CD14-positive monocyte (primary cell): ENCODE measurements at regions not wholly inside any gene's neighbourhood (a gene's known extent, or its start where the extent isn't known, plus 50 kb on each side); places are given as distances from the start of the nearest gene placed in this dataset.

Source experiments
- DNase-seq, 3 donors: peaks; one replicate each; pipeline ENCODE4 v3.0.0-alpha.2; 2011 to 2022
- H2AFZ ChIP-seq: 2 replicates; pipeline ENCODE4 v1.6.0; 2012; ENCODE audit warnings: mild to moderate bottlenecking, low read depth, low read length, inconsistent platforms; ENCODE audit not compliant: insufficient read depth, poor library complexity, severe bottlenecking
- H3K27ac ChIP-seq, 2 donors: 1 replicate in 1 of 2; 2 replicates in 1 of 2; pipeline ENCODE4 v1.5.1; 2012 to 2013; ENCODE audit warnings: low read length in 2 of 2, control low read depth in 1 of 2, inconsistent platforms in 1 of 2, low read depth in 1 of 2, mild to moderate bottlenecking in 1 of 2
- H3K27me3 ChIP-seq, 2 donors: one replicate each; pipeline versions ENCODE4 v1.6.0 to v1.6.1; 2011 to 2013; ENCODE audit warnings: low read length in 2 of 2; ENCODE audit not compliant: control insufficient read depth in 2 of 2, insufficient read depth in 2 of 2
- H3K36me3 ChIP-seq, 2 donors: replicated peaks in 1 of 2; 1 replicate in 1 of 2; 2 replicates in 1 of 2; pipeline versions ENCODE4 v1.5.1 to v1.6.1; 2012 to 2013; ENCODE audit warnings: low read length in 2 of 2, control low read depth in 1 of 2, inconsistent platforms in 1 of 2, mild to moderate bottlenecking in 1 of 2; ENCODE audit not compliant: insufficient read depth in 2 of 2, control insufficient read depth in 1 of 2
- H3K4me1 ChIP-seq, 2 donors: 1 replicate in 1 of 2; 2 replicates in 1 of 2; pipeline versions ENCODE4 v1.5.1 to v1.6.1; 2012 to 2013; ENCODE audit warnings: low read length in 2 of 2, control low read depth in 1 of 2, inconsistent platforms in 1 of 2, mild to moderate bottlenecking in 1 of 2, moderate library complexity in 1 of 2; ENCODE audit not compliant: insufficient read depth in 2 of 2, control insufficient read depth in 1 of 2
- H3K4me2 ChIP-seq: replicated peaks from 2 replicates; pipeline ENCODE3; 2012; ENCODE audit warnings: low read length, moderate library complexity, mild to moderate bottlenecking; ENCODE audit not compliant: poor library complexity, severe bottlenecking; ENCODE audit errors: extremely low read depth
- H3K4me3 ChIP-seq, 3 experiments: fragments of 200-600 bp in 1 of 3; sonication (generic) in 1 of 3; replicated peaks in 1 of 3; 1 replicate in 2 of 3; 2 replicates in 1 of 3; pipeline ENCODE4 v1.5.1; 2011 to 2013; ENCODE audit warnings: low read length in 3 of 3, mild to moderate bottlenecking in 3 of 3, control low read depth in 2 of 3, low read depth in 2 of 3, inconsistent platforms in 1 of 3, moderate library complexity in 1 of 3
- H3K79me2 ChIP-seq: 2 replicates; pipeline ENCODE4 v1.6.0; 2012; ENCODE audit warnings: mild to moderate bottlenecking, control low read depth, inconsistent platforms, low read length, moderate library complexity; ENCODE audit not compliant: insufficient read depth
- H3K9ac ChIP-seq: 2 replicates; pipeline ENCODE4 v1.6.0; 2017; ENCODE audit warnings: low read length, mild to moderate bottlenecking; ENCODE audit not compliant: insufficient read depth, poor library complexity, severe bottlenecking
- H3K9me3 ChIP-seq, 2 donors: replicated peaks in 1 of 2; 1 replicate in 1 of 2; 2 replicates in 1 of 2; pipeline versions ENCODE4 v1.5.1 to v1.6.1; 2012 to 2013; ENCODE audit warnings: low read length in 2 of 2, control low read depth in 1 of 2; ENCODE audit not compliant: control insufficient read depth in 1 of 2, insufficient read depth in 1 of 2
- H4K20me1 ChIP-seq: 2 replicates; pipeline ENCODE4 v1.6.0; 2012; ENCODE audit warnings: mild to moderate bottlenecking, low read length, control low read depth, moderate library complexity; ENCODE audit not compliant: insufficient read depth
- H3K27ac Mint-ChIP-seq, 7 donors: one replicate each; pipeline ENCODE4 v1.8.0; 2020; ENCODE audit warnings: mild to moderate bottlenecking in 7 of 7, mixed read lengths in 7 of 7, moderate library complexity in 6 of 7, inconsistent platforms in 2 of 7
- H3K27me3 Mint-ChIP-seq, 3 donors: one replicate each; pipeline ENCODE4 v1.8.0; 2021 to 2022; ENCODE audit warnings: low read depth in 3 of 3, mild to moderate bottlenecking in 3 of 3, mixed read lengths in 3 of 3, moderate library complexity in 3 of 3, inconsistent platforms in 1 of 3
- H3K36me3 Mint-ChIP-seq, 2 donors: one replicate each; pipeline ENCODE4 v1.8.0; 2020; ENCODE audit warnings: mixed read lengths in 2 of 2, inconsistent platforms in 1 of 2, mild to moderate bottlenecking in 1 of 2
- H3K4me1 Mint-ChIP-seq: one replicate; pipeline ENCODE4 v1.8.0; 2020; ENCODE audit warnings: mild to moderate bottlenecking, mixed read lengths
- H3K4me3 Mint-ChIP-seq, 2 donors: one replicate each; pipeline ENCODE4 v1.8.0; 2020; ENCODE audit warnings: mild to moderate bottlenecking in 2 of 2, mixed read lengths in 2 of 2, moderate library complexity in 1 of 2
- H3K9me3 Mint-ChIP-seq, 7 donors: one replicate each; pipeline ENCODE4 v1.8.0; 2020 to 2022; ENCODE audit warnings: mixed read lengths in 7 of 7, mild to moderate bottlenecking in 6 of 7, moderate library complexity in 6 of 7, inconsistent platforms in 2 of 7
- WGBS: methylation state at CpG from one replicate; pipeline ENCODE4 v1.1.5; 2013; ENCODE audit warnings: missing lambda C conversion rate; ENCODE audit not compliant: insufficient coverage; 5-methylcytosine and 5-hydroxymethylcytosine counted together
- intact Hi-C, 2 donors: fragments of 100-400 bp; cut with micrococcal nuclease; formaldehyde crosslinking; loops; one replicate each; pipeline versions ENCODE4 v1.15.0 to v1.15.1; 2023
- TF ChIP-seq, protein P1 (sequence below): fragments of 200-600 bp; IDR thresholded peaks from one replicate; pipeline ENCODE4 v1.8.0; 2022; ENCODE audit warnings: antibody characterized with exemption, mild to moderate bottlenecking

DNA sequence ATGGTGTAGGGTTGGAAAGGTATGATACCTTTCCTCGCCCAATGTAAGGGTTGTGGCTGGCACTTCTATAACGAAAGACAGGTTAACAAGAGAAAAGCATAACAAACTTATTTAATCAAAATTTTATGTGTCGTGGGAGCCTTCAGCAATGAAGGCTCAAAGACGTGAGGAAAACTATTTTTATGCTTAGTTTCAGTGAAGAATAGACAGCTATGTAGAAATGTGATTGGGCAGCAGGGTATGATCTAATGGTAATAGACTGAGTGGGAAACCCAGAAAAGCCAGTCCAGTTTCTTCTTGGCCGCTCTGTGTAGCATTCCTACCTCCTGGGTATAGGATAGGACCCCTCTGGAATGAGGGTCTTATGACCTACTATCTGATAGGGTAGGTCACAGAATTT lies 464.7 kb downstream of the ADGRL2 start:
- no peaks in the 10 kb centered on the region for H3K4me1 ChIP-seq
- Mint-ChIP-seq H3K4me1 (peaks cover 7% of the 10 kb centered on the region), H3K27ac (no peak overlapping the region), H3K4me3 (no peak overlapping the region), H3K36me3 (no peaks in the 10 kb centered on the region), H3K9me3 (peaks cover 0 to 6% (median 2%) of the 10 kb centered on the region in 7 donors), H3K27me3 (peaks cover 0 to 3% (median 0%) of the 10 kb centered on the region in 3 donors)
- intact Hi-C loops: no loop called here
- H3K9ac ChIP-seq: no peak overlapping the region
- 80% methylated on average over 1 of the region's 5 CpGs for WGBS
- H2AFZ ChIP-seq: no peak overlapping the region
- H3K79me2 ChIP-seq: no peaks in the 10 kb centered on the region
- H3K9me3 ChIP-seq: peaks cover 0 to 3% of the 10 kb centered on the region in 2 donors
- no peak overlapping the region for H3K4me2 ChIP-seq
- no peak overlapping the region for H3K4me3 ChIP-seq
- no peaks in the 10 kb centered on the region for H3K36me3 ChIP-seq
- DNase-seq: no peak
- no peaks in the 10 kb centered on the region for H3K27me3 ChIP-seq
- TF ChIP-seq, protein P1, sequence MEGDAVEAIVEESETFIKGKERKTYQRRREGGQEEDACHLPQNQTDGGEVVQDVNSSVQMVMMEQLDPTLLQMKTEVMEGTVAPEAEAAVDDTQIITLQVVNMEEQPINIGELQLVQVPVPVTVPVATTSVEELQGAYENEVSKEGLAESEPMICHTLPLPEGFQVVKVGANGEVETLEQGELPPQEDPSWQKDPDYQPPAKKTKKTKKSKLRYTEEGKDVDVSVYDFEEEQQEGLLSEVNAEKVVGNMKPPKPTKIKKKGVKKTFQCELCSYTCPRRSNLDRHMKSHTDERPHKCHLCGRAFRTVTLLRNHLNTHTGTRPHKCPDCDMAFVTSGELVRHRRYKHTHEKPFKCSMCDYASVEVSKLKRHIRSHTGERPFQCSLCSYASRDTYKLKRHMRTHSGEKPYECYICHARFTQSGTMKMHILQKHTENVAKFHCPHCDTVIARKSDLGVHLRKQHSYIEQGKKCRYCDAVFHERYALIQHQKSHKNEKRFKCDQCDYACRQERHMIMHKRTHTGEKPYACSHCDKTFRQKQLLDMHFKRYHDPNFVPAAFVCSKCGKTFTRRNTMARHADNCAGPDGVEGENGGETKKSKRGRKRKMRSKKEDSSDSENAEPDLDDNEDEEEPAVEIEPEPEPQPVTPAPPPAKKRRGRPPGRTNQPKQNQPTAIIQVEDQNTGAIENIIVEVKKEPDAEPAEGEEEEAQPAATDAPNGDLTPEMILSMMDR: no peak
- no peak overlapping the region for H3K27ac ChIP-seq
- no peaks in the 10 kb centered on the region for H4K20me1 ChIP-seq

DNA sequence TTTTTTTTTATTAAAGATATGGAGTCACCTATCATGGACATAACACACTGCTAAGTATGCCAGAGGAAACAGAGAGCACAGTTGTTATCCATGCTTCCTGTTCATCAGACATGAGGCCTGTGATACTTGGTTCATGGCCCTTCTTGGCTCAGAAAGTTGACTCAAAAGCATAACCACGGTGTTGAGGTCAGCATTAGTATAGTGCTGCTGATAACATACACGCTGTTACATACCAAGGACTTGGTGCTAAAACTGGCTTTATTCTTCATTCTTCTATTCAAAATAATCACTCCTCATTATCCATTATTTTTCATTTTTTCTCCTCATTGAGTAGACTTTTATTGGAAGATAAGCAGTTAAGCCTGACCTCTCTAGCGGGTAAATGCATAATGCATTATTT lies 464.1 kb downstream of the ADGRL2 start:
- TF ChIP-seq, protein P1: no peak
- Histone ChIP-seq H3K27me3 (no peaks in the 10 kb centered on the region), H3K36me3 (no peaks in the 10 kb centered on the region), H3K4me1 (no peaks in the 10 kb centered on the region), H3K79me2 (no peaks in the 10 kb centered on the region), H3K4me2 (no peak overlapping the region), H3K4me3 (no peak overlapping the region), H3K9me3 (peaks cover 0 to 3% of the 10 kb centered on the region in 2 donors), H4K20me1 (no peaks in the 10 kb centered on the region), H3K9ac (no peak overlapping the region), H3K27ac (no peak overlapping the region), H2AFZ (no peak overlapping the region)
- Mint-ChIP-seq H3K27me3 (no peaks in the 10 kb centered on the region), H3K9me3 (peaks cover 0 to 6% (median 2%) of the 10 kb centered on the region in 7 donors), H3K4me1 (peaks cover 7% of the 10 kb centered on the region), H3K36me3 (no peaks in the 10 kb centered on the region), H3K27ac (no peak overlapping the region), H3K4me3 (no peak overlapping the region)
- no peak for DNase-seq
- intact Hi-C loops: no loop called here
- no CpG with 5 or more reads among the region's 3 CpGs for WGBS
